ENCODE measurements at regions not wholly inside any gene's neighbourhood (a gene's known extent, or its start where the extent isn't known, plus 50 kb on each side); places are given as distances from the start of the nearest gene placed in this dataset.
"Not testable (repeated sequence)": the region's sequence is repeated elsewhere in the genome, so short reads cannot be mapped to it uniquely, and the experiment has no call there.

DNA sequence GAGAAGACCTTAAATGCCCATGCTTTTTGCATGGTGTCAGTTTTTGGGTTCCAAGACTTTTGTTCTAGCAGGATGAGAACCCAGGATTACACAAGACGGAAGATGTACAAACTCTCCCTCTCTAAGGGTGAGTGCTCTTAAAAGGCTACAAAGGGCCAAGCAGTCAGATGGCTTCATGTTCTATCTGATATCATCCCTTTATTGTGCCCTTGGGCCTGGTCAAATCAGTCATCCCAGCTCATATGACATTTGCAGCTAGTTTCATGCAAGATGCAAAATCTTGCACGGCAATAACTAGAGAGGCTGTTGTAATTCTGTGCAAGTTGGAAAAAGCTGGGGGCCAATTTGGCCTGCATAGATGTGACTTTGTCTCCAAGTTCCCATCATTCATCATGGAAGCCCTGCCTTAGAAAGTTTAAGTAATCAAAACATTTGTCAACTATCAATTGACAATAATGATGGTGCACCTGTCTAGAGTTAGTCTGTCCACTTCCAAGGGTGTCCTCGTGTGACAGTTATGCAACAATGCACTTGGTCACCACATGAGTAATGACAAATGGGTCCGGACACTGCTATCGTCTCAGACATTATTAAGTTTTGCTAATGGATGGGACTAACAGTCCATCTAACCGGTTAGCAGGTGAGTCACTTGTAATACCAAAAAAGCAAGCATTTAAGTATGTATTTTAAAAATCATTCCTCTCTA, 58.6 kb upstream of the ZFHX3 start:
- no peak for TF ChIP-seq CTCF (conservative IDR thresholded peaks at IDR 0.05)
- H3K27ac Mint-ChIP-seq, result no peak overlapping the region
- H3K36me3 Mint-ChIP-seq, result no peaks in the 10 kb centered on the region
- H3K9me3 Mint-ChIP-seq, result no peaks in the 10 kb centered on the region
- DNase-seq (ENCODE audit: extremely low spot score, unreplicated experiment), result no peak
- H3K4me1 Mint-ChIP-seq (ENCODE audit: unreplicated experiment), result peaks cover 8% of the 10 kb centered on the region
- no peak overlapping the region for H3K4me3 Mint-ChIP-seq
- no peaks in the 10 kb centered on the region for H3K27me3 Mint-ChIP-seq

- H3K36me3 Mint-ChIP-seq, result no peaks in the 10 kb centered on the region
- H3K4me1 Mint-ChIP-seq (ENCODE audit: unreplicated experiment), result peaks cover 3% of the 10 kb centered on the region
- no peak for DNase-seq (ENCODE audit: extremely low spot score, unreplicated experiment)
- no peak overlapping the region for H3K4me3 Mint-ChIP-seq
- no peaks in the 10 kb centered on the region for H3K9me3 Mint-ChIP-seq
- TF ChIP-seq CTCF (conservative IDR thresholded peaks at IDR 0.05), result no peak
- H3K27ac Mint-ChIP-seq, result no peak overlapping the region
- H3K27me3 Mint-ChIP-seq, result peaks cover 3% of the 10 kb centered on the region
Observed at GRCh38 chr16:73101568-73101967, 53.6 kb upstream of the ZFHX3 start.

DNA sequence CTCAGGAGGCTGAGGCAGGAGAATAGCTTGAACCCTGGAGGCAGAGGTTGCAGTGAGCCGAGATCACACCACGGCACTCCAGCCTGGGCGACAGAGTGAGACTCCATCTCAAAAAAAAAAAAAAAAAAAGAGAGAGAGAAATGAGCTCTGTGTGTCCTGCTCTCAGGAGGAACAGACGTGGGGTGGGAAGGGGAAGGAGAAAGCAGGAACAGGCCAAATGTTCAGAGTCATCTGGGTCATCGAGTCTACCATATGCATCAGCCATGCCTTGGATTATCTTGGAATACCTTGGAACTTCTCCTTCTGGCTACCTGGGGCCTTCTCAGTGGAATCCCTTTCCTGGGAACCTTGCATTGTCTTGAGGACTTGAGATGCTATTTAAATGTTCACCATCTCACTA, 51.7 kb upstream of the ZFHX3 start:
- not testable (repeated sequence) for H3K36me3 Mint-ChIP-seq; DNase-seq (ENCODE audit: extremely low spot score, unreplicated experiment); H3K4me3 Mint-ChIP-seq; H3K27ac Mint-ChIP-seq; H3K27me3 Mint-ChIP-seq; H3K9me3 Mint-ChIP-seq
- H3K4me1 Mint-ChIP-seq (ENCODE audit: unreplicated experiment), result peaks cover 13% of the 10 kb centered on the region
